ENCODE measurements at regions not wholly inside any gene's neighbourhood (a gene's known extent, or its start where the extent isn't known, plus 50 kb on each side); places are given as distances from the start of the nearest gene placed in this dataset.
"Not testable (repeated sequence)": the region's sequence is repeated elsewhere in the genome, so short reads cannot be mapped to it uniquely, and the experiment has no call there.

- TF ChIP-seq POLR2A (IDR thresholded peaks at IDR 0.05): no peak
- TF ChIP-seq POLR2AphosphoS5 (IDR thresholded peaks at IDR 0.05; ENCODE audit: insufficient read depth in 1 of 2, low read depth in 1 of 2): no peak
- TF ChIP-seq CTCF (IDR thresholded peaks at IDR 0.05): no peak
These were observed 512.8 kb downstream of the UQCRFS1 start for GRCh38 chr19:28700176-28700575.

GRCh38 chr19:28697308-28697707, 515.6 kb downstream of the UQCRFS1 start:
- H3K27me3 ChIP-seq: no peaks in the 10 kb centered on the region
- H3K4me3 ChIP-seq: no peak overlapping the region
- H3K9me3 ChIP-seq: no peaks in the 10 kb centered on the region
- H3K27ac ChIP-seq: no peak overlapping the region
- DNase-seq (ENCODE audit: extremely low spot score in 2 of 2): no peak
- H3K36me3 ChIP-seq: no peaks in the 10 kb centered on the region
- no peak for TF ChIP-seq CTCF (IDR thresholded peaks at IDR 0.05)
- no peak for TF ChIP-seq POLR2A (IDR thresholded peaks at IDR 0.05)
- no peak for TF ChIP-seq POLR2AphosphoS5 (IDR thresholded peaks at IDR 0.05; ENCODE audit: insufficient read depth in 1 of 2, low read depth in 1 of 2)
- no peaks in the 10 kb centered on the region for H3K4me1 ChIP-seq
- intact Hi-C loops (cut with DNase I): no loop called here

More at GRCh38 chr19:28700176-28700575, 512.8 kb downstream of the UQCRFS1 start:
- H3K4me1 ChIP-seq: no peaks in the 10 kb centered on the region
- no peaks in the 10 kb centered on the region for H3K9me3 ChIP-seq
- H3K27ac ChIP-seq: no peak overlapping the region
- intact Hi-C loops (cut with DNase I): no loop called here
- H3K4me3 ChIP-seq: no peak overlapping the region
- DNase-seq (ENCODE audit: extremely low spot score in 2 of 2): no peak
- H3K36me3 ChIP-seq: no peaks in the 10 kb centered on the region
- no peaks in the 10 kb centered on the region for H3K27me3 ChIP-seq

- intact Hi-C loops (cut with DNase I): no loop called here
- Histone ChIP-seq H3K27me3 (no peaks in the 10 kb centered on the region), H3K4me3 (no peak overlapping the region), H3K27ac (no peak overlapping the region), H3K4me1 (no peaks in the 10 kb centered on the region), H3K9me3 (no peaks in the 10 kb centered on the region), H3K36me3 (no peaks in the 10 kb centered on the region)
- TF ChIP-seq POLR2AphosphoS5 (IDR thresholded peaks at IDR 0.05; ENCODE audit: insufficient read depth in 1 of 2, low read depth in 1 of 2) (no peak), POLR2A (IDR thresholded peaks at IDR 0.05) (no peak), CTCF (IDR thresholded peaks at IDR 0.05) (no peak)
- DNase-seq (ENCODE audit: extremely low spot score in 2 of 2): no peak
These were observed 518.1 kb downstream of the UQCRFS1 start for GRCh38 chr19:28694812-28695211.

- no peak overlapping the region for H3K27ac ChIP-seq
- no peaks in the 10 kb centered on the region for H3K36me3 ChIP-seq
- no peak for TF ChIP-seq POLR2A (IDR thresholded peaks at IDR 0.05)
- no peak for TF ChIP-seq POLR2AphosphoS5 (IDR thresholded peaks at IDR 0.05; ENCODE audit: insufficient read depth in 1 of 2, low read depth in 1 of 2)
- TF ChIP-seq CTCF (IDR thresholded peaks at IDR 0.05): no peak
- DNase-seq (ENCODE audit: extremely low spot score in 2 of 2): no peak
- H3K4me3 ChIP-seq: no peak overlapping the region
- intact Hi-C loops (cut with DNase I): no loop called here
- H3K9me3 ChIP-seq: no peaks in the 10 kb centered on the region
- H3K27me3 ChIP-seq: no peaks in the 10 kb centered on the region
- no peaks in the 10 kb centered on the region for H3K4me1 ChIP-seq
These were observed 521.3 kb downstream of the UQCRFS1 start for GRCh38 chr19:28691683-28692082.

- H3K27ac ChIP-seq; H3K27me3 ChIP-seq; DNase-seq (ENCODE audit: extremely low spot score in 2 of 2); H3K36me3 ChIP-seq; intact Hi-C loops (cut with DNase I); H3K4me3 ChIP-seq; H3K4me1 ChIP-seq; H3K9me3 ChIP-seq: not testable (repeated sequence)
These were observed 523.5 kb downstream of the UQCRFS1 start for GRCh38 chr19:28689464-28689863.

- H3K9me3 ChIP-seq: no peaks in the 10 kb centered on the region
- TF ChIP-seq POLR2A (IDR thresholded peaks at IDR 0.05): no peak
- no peak for TF ChIP-seq CTCF (IDR thresholded peaks at IDR 0.05)
- no peak overlapping the region for H3K27ac ChIP-seq
- intact Hi-C loops (cut with DNase I): no loop called here
- H3K36me3 ChIP-seq: no peaks in the 10 kb centered on the region
- no peaks in the 10 kb centered on the region for H3K4me1 ChIP-seq
- no peak overlapping the region for H3K4me3 ChIP-seq
- DNase-seq (ENCODE audit: extremely low spot score in 2 of 2): no peak
- H3K27me3 ChIP-seq: no peaks in the 10 kb centered on the region
These were observed 525.7 kb downstream of the UQCRFS1 start for GRCh38 chr19:28687296-28687695.

Data from vagina (tissue), 2 donors.